Naive thymus-derived CD8-positive, alpha-beta T cell (primary cell): ENCODE measurements at regions not wholly inside any gene's neighbourhood (a gene's known extent, or its start where the extent isn't known, plus 50 kb on each side); places are given as distances from the start of the nearest gene placed in this dataset.

Experiments
- ATAC-seq, 2 donors: fragments of 150-1000 bp; cut with Tn5 transposase in 1 of 2; sonication (Bioruptor Pico), chemical (Tn5 transposase) in 1 of 2; 1 replicate in 1 of 2; 2 replicates in 1 of 2; pipeline ENCODE4 v1.10.0; 2021; ENCODE audit warnings: mild to moderate bottlenecking in 2 of 2, moderate library complexity in 2 of 2
- POLR2A ChIA-PET: fragments of 350-600 bp; sonication (Branson Sonifier 250); formaldehyde crosslinking; loops from one replicate; lab custom pipeline; 2021; ENCODE audit warnings: antibody characterized with exemption; lab: Charles Lee
- DNase-seq, 10 donors: peaks; one replicate each; pipeline versions ENCODE4 v3.0.0 to v3.0.0-alpha.2; 2020 to 2022
- H3K27ac Mint-ChIP-seq, 10 donors: one replicate each; pipeline ENCODE4 v1.8.0; 2020 to 2022; ENCODE audit warnings: mild to moderate bottlenecking in 10 of 10, mixed read lengths in 10 of 10, moderate library complexity in 4 of 10, inconsistent platforms in 1 of 10
- H3K27me3 Mint-ChIP-seq, 5 donors: one replicate each; pipeline ENCODE4 v1.8.0; 2021 to 2022; ENCODE audit warnings: mixed read lengths in 5 of 5
- H3K36me3 Mint-ChIP-seq, 3 donors: one replicate each; pipeline ENCODE4 v1.8.0; 2020 to 2022; ENCODE audit warnings: mixed read lengths in 3 of 3, mild to moderate bottlenecking in 2 of 3, inconsistent platforms in 1 of 3
- H3K4me1 Mint-ChIP-seq, 4 donors: one replicate each; pipeline ENCODE4 v1.8.0; 2021 to 2022; ENCODE audit warnings: mixed read lengths in 4 of 4
- H3K4me3 Mint-ChIP-seq, 10 donors: one replicate each; pipeline ENCODE4 v1.8.0; 2020 to 2022; ENCODE audit warnings: mild to moderate bottlenecking in 10 of 10, mixed read lengths in 10 of 10, moderate library complexity in 6 of 10, inconsistent platforms in 1 of 10
- H3K9me3 Mint-ChIP-seq, 9 donors: one replicate each; pipeline ENCODE4 v1.8.0; 2020 to 2022; ENCODE audit warnings: mixed read lengths in 9 of 9, mild to moderate bottlenecking in 3 of 9, inconsistent platforms in 1 of 9, moderate library complexity in 1 of 9

DNA sequence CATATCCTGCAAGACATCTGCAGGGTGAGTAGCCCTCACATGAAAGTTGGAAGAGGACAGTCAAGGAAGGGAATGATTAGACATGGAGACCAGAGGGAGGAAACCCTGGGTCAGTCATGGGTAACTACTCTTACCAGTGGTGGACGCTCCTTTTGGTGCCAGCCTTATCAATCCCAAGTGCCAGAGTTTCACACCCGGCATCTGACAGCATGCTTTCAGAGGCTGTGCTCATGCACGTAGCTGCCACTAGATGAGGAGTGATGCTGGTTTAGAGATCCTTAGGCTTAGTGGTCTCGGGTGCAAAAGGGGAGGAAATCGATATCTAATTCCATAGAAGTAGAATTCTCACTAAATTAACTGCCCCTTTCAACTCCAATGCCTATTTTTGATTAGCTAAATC is 100.8 kb downstream of the PLCE1 start:
- Mint-ChIP-seq H3K4me3 (no peak overlapping the region), H3K36me3 (no peaks in the 10 kb centered on the region), H3K27me3 (peaks cover 8 to 49% (median 14%) of the 10 kb centered on the region in 5 donors), H3K27ac (no peak overlapping the region), H3K4me1 (no peaks in the 10 kb centered on the region), H3K9me3 (peaks cover 0 to 1% (median 0%) of the 10 kb centered on the region in 9 donors)
- DNase-seq = no peak
- no peak for ATAC-seq
- POLR2A ChIA-PET = no interaction called here

DNA sequence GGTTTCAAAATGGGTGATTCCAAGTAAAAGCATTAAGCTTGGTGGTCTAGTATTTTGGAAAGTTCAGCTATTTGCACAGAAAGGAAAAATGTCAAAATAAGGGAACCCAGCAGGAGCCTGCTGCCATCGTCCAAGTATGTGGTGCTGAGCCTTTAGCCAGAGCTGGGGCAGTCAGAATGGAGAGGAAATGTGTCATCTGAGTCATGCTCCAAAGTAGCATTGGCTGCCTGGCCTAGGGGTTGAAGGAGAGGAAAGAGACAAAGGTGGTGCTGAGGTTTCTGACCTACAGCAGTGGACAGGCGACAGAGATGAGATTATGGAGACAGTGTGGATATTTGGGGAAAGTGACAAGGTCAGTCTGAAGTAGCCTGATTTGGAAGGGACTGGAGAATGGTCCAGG is 103.9 kb downstream of the PLCE1 start:
- H3K9me3 Mint-ChIP-seq = peaks cover 0 to 1% (median 0%) of the 10 kb centered on the region in 9 donors
- POLR2A ChIA-PET = no interaction called here
- peaks cover 0 to 2% (median 0%) of the 10 kb centered on the region in 4 donors for H3K4me1 Mint-ChIP-seq
- peaks cover 8 to 54% (median 19%) of the 10 kb centered on the region in 5 donors for H3K27me3 Mint-ChIP-seq
- ATAC-seq (no peak), DNase-seq (no peak)
- no peak overlapping the region for H3K27ac Mint-ChIP-seq
- H3K4me3 Mint-ChIP-seq = no peak overlapping the region
- H3K36me3 Mint-ChIP-seq = no peaks in the 10 kb centered on the region

DNA sequence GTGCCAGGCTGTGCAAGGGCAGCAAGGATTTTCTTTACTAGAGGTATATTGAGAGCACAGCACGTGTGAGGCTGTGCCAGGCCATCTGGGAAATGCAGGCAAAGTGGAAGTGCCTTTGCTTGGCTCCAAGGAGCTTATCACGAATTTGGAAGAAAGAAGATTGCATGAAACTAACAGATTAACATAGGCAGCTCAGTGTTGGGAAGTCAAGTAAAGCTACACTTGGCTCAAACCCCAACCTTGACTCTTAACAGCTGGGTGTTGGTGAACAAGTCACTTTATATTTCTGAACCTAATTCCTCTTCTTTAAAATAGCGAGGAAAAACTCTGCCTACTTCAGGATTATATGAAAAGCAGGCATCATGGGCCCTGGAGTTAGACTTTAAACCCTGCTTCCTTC is 105.2 kb downstream of the PLCE1 start:
- no peak for ATAC-seq
- H3K4me3 Mint-ChIP-seq = no peak overlapping the region
- H3K27ac Mint-ChIP-seq = no peak overlapping the region
- H3K36me3 Mint-ChIP-seq = no peaks in the 10 kb centered on the region
- no peaks in the 10 kb centered on the region for H3K9me3 Mint-ChIP-seq
- POLR2A ChIA-PET = no interaction called here
- peaks cover 8 to 54% (median 18%) of the 10 kb centered on the region in 5 donors for H3K27me3 Mint-ChIP-seq
- no peak for DNase-seq
- H3K4me1 Mint-ChIP-seq = peaks cover 0 to 2% (median 0%) of the 10 kb centered on the region in 4 donors

DNA sequence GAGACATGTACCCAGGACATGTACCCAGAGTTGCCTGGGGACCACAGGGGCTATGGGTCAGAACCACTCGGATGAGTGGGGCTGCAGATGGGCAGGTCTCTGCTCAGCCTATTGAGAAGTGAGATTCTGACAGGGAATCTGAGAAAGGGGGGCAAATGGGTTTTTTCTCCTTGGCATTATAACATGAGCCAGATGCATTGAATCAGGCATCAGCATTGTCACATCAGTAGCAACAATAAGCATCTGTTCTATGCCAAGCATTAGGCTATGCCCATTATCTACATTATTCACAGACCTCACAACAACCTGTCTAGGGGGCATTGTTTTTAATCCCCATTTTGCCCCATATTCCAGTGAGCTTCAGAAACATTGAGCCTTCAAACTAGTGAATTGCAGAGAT is 108.2 kb downstream of the PLCE1 start:
- POLR2A ChIA-PET = no interaction called here
- DNase-seq (no peak), ATAC-seq (no peak)
- peaks cover 0 to 2% (median 0%) of the 10 kb centered on the region in 4 donors for H3K4me1 Mint-ChIP-seq
- no peaks in the 10 kb centered on the region for H3K36me3 Mint-ChIP-seq
- no peaks in the 10 kb centered on the region for H3K9me3 Mint-ChIP-seq
- peaks cover 6 to 39% (median 14%) of the 10 kb centered on the region in 5 donors for H3K27me3 Mint-ChIP-seq
- H3K4me3 Mint-ChIP-seq = no peak overlapping the region
- no peak overlapping the region for H3K27ac Mint-ChIP-seq

DNA sequence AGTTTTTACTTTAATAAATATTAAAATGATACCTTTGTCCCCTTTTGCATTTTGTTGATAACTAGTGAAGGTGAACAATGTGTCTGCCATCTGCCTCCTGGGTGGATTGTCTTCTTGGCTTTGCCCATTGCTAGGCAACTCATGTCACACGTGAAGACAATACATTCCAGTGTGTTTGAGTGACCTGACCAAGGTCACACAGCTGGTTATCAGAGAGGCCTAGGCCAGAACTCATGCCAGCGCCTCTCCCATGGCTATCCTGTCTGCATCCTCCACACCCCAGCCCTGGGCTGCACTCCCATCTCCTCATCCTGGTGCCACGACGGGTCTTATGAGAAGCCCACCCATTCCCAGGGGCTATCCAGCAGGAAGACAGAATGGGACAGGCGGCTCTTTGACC is 108.7 kb downstream of the PLCE1 start:
- POLR2A ChIA-PET = no interaction called here
- Mint-ChIP-seq H3K36me3 (no peaks in the 10 kb centered on the region), H3K4me1 (peaks cover 0 to 2% (median 0%) of the 10 kb centered on the region in 4 donors), H3K27me3 (peaks cover 5 to 42% (median 14%) of the 10 kb centered on the region in 5 donors), H3K27ac (no peak overlapping the region), H3K4me3 (no peak overlapping the region), H3K9me3 (no peaks in the 10 kb centered on the region)
- ATAC-seq = no peak
- DNase-seq = no peak

DNA sequence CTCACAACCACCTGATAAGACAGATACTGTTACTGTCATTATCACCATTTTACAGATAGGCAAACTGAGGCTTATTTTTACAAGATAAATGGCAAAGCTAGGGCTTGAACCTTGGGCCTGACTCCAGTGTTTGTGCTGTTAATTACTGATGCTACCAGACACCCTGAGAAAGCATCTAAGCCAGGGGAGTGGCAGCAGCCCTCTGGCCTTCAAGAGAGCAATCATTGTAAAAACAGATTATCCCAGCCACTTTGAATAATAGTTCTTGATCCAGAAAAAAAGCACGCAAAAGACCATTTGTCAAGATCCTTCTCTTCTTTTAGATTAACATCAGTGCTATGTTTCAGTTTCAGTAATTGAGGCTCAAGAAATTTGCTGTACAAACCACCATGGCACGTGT is 109.5 kb downstream of the PLCE1 start:
- Mint-ChIP-seq H3K9me3 (no peaks in the 10 kb centered on the region), H3K4me3 (no peak overlapping the region), H3K36me3 (no peaks in the 10 kb centered on the region), H3K27me3 (peaks cover 0 to 38% (median 14%) of the 10 kb centered on the region in 5 donors), H3K27ac (no peak overlapping the region), H3K4me1 (peaks cover 0 to 2% (median 0%) of the 10 kb centered on the region in 4 donors)
- no peak for ATAC-seq
- POLR2A ChIA-PET = no interaction called here
- no peak for DNase-seq

DNA sequence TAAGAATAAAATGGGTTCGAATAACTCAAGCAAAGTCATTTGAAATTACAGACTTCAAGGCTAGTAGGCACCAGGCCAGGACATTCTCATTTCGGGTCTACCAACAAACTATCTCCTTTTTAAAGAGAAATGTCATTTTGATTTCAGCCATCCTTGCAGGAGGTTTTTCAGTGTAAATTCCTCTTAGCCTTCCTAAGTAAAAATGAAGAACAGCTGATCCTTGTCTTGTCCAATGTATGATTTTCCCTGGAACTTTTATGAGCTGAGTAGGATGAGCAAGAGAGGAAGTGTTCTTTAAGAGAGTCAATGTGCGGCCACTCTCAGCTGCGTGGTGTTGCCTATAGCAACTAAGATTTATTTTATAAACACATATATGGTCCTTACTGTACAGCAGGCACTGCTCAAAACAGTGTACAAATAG is 110.1 kb downstream of the PLCE1 start:
- H3K27me3 Mint-ChIP-seq = peaks cover 0 to 33% (median 14%) of the 10 kb centered on the region in 5 donors
- H3K36me3 Mint-ChIP-seq = no peaks in the 10 kb centered on the region
- no peak overlapping the region for H3K27ac Mint-ChIP-seq
- no peaks in the 10 kb centered on the region for H3K9me3 Mint-ChIP-seq
- no peak overlapping the region for H3K4me3 Mint-ChIP-seq
- no peak for DNase-seq
- no peak for ATAC-seq
- H3K4me1 Mint-ChIP-seq = peaks cover 0 to 2% (median 0%) of the 10 kb centered on the region in 4 donors
- POLR2A ChIA-PET = no interaction called here

DNA sequence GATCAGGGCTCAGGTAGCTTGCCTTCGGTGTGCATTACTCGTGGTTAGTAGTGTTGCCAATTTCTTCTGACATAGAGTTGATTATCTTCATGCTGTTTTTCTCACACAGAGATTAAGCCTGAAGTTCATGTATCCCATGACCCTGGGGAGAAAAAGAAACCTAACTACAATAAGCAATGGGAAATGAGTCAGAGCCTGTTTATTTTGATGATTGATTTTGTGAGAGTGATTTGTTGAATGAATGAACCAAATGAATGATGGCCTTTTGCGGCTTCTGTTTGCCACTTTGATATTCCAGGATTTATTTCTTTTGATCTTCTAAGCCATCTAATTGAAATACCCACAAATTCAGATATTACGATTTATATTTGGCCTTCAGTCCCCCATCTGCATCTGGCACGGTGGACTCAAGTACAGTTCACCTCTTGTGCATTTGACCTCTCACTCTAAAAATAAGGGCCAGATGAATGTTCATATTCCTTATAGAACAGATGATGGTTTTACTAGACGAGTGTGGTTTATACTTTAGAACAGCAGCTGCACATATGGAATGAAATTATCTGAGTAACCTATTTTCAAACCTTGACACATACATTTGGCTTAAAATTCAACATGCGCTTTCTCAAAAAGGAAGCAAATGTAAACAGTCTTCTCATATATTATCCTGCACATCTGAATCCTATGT is 110.7 kb downstream of the PLCE1 start:
- no peak for DNase-seq
- Mint-ChIP-seq H3K4me1 (peaks cover 0 to 2% (median 0%) of the 10 kb centered on the region in 4 donors), H3K4me3 (no peak overlapping the region), H3K9me3 (no peaks in the 10 kb centered on the region), H3K27ac (no peak overlapping the region), H3K36me3 (no peaks in the 10 kb centered on the region), H3K27me3 (peaks cover 0 to 31% (median 14%) of the 10 kb centered on the region in 5 donors)
- ATAC-seq = no peak
- POLR2A ChIA-PET = no interaction called here

DNA sequence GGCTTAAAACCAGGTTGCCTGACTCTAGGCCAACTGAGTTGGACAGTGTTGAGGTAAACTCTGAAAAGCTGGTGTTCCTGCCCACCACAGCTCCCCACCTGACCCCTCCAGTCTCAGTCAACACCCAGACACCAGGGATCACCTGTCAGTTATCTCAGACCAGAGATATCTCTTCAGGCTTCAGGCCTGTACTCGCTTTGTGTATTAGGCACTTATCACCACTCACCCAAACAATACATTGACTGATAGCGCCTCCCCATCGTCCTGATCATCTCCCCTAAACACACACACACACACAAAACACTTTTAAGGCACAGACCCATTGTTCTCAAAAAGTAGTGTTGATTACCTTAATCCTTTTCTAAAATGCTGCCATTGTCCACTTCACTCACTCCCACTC is 111.5 kb downstream of the PLCE1 start:
- no peak for DNase-seq
- no peak overlapping the region for H3K27ac Mint-ChIP-seq
- no peak overlapping the region for H3K4me3 Mint-ChIP-seq
- H3K9me3 Mint-ChIP-seq = no peaks in the 10 kb centered on the region
- no peak for ATAC-seq
- POLR2A ChIA-PET = no interaction called here
- peaks cover 3 to 23% (median 10%) of the 10 kb centered on the region in 5 donors for H3K27me3 Mint-ChIP-seq
- no peaks in the 10 kb centered on the region for H3K36me3 Mint-ChIP-seq
- H3K4me1 Mint-ChIP-seq = peaks cover 0 to 2% (median 0%) of the 10 kb centered on the region in 4 donors

DNA sequence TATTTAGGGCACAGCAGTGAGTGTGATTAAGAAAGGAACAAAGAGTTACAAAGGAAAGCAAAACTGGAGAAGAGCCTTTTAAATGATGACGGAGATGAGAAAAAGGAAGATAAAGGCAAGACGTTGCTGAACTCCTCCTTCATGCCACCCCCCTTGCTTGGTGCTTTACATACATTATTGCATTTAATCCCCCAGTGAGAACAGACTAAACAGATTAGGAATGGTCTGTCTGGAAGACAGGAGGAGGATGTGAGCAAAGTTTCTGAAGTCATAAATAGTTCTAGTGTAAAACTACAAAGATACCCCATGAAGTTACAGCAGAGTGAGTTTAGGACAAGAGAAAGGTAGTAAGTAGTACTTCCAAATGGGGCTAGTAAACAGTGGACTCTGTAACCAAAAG is 113.5 kb downstream of the PLCE1 start:
- Mint-ChIP-seq H3K4me3 (no peak overlapping the region), H3K36me3 (no peaks in the 10 kb centered on the region), H3K4me1 (no peaks in the 10 kb centered on the region), H3K9me3 (no peaks in the 10 kb centered on the region), H3K27ac (no peak overlapping the region), H3K27me3 (peaks cover 0 to 16% (median 7%) of the 10 kb centered on the region in 5 donors)
- ATAC-seq (no peak), DNase-seq (no peak)
- POLR2A ChIA-PET = no interaction called here

DNA sequence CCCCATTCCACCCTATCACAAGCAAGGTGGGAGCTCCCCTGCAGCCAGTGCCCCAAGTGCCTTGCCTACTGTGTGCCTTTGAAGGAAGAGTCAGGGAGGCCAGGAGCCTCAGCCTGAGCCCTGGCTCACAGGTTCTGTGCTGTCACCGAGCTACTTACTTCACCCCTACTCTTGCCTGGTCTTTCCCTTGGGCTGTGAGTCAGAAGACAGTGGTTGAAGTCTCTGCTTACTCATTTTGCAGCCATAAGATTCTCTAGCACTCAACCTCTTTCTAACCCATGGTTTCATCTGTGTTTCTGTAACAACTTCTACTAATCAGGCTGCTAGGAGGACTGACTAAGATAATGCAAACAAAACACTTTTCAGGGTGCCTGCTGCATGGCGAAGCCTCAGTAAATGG is 114.5 kb downstream of the PLCE1 start:
- POLR2A ChIA-PET = no interaction called here
- Mint-ChIP-seq H3K27me3 (peaks cover 2 to 24% (median 7%) of the 10 kb centered on the region in 5 donors), H3K36me3 (no peaks in the 10 kb centered on the region), H3K4me1 (no peaks in the 10 kb centered on the region), H3K9me3 (no peaks in the 10 kb centered on the region), H3K4me3 (no peak overlapping the region), H3K27ac (no peak overlapping the region)
- ATAC-seq = no peak
- DNase-seq = no peak

DNA sequence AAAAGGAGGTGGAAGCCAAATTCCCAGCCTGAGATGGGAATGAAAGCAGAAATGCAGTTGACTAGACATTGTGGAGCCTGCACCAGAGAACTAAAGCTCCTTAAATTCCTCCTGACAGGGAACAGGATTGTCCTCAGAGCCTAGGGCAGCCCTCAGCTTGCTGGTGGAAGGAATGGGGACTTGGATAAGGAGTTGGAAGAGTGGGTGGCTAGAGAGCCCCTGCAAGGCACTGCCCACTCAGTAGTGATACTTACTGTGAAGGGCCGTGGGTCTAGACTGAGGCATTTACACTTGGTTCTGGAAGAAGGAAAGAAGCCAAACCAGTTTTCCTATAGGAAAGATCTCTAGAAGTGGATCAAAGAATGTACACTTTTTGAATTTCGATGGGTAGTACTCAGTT is 117.6 kb downstream of the PLCE1 start:
- H3K4me1 Mint-ChIP-seq = no peaks in the 10 kb centered on the region
- POLR2A ChIA-PET = no interaction called here
- no peaks in the 10 kb centered on the region for H3K36me3 Mint-ChIP-seq
- peaks cover 0 to 10% (median 0%) of the 10 kb centered on the region in 9 donors for H3K9me3 Mint-ChIP-seq
- H3K27me3 Mint-ChIP-seq = peaks cover 2 to 25% (median 9%) of the 10 kb centered on the region in 5 donors
- DNase-seq = no peak
- H3K27ac Mint-ChIP-seq = no peak overlapping the region
- ATAC-seq = no peak
- no peak overlapping the region for H3K4me3 Mint-ChIP-seq

DNA sequence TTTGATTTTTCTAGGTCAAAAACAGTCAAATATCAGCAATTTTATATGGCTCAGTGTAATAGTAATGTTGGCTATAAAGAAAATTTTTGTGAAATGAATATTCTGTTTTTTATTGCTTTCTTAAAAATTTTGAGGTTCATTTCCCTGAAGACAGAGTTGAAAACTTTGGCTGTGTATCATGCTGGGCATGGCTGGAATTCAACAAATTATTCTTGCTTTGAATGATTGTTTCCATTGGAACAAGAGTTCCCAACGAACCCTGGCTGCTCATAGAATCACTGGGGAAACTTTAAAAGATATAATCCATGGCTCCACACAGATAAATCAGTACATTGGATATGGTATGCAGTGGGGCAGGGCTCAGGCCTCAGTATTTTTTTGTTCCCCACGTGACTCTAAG is 118.6 kb downstream of the PLCE1 start:
- POLR2A ChIA-PET = no interaction called here
- peaks cover 0 to 11% (median 0%) of the 10 kb centered on the region in 9 donors for H3K9me3 Mint-ChIP-seq
- H3K4me1 Mint-ChIP-seq = no peaks in the 10 kb centered on the region
- no peaks in the 10 kb centered on the region for H3K36me3 Mint-ChIP-seq
- DNase-seq (no peak), ATAC-seq (no peak)
- H3K27me3 Mint-ChIP-seq = peaks cover 2 to 20% (median 7%) of the 10 kb centered on the region in 5 donors
- no peak overlapping the region for H3K27ac Mint-ChIP-seq
- H3K4me3 Mint-ChIP-seq = no peak overlapping the region

DNA sequence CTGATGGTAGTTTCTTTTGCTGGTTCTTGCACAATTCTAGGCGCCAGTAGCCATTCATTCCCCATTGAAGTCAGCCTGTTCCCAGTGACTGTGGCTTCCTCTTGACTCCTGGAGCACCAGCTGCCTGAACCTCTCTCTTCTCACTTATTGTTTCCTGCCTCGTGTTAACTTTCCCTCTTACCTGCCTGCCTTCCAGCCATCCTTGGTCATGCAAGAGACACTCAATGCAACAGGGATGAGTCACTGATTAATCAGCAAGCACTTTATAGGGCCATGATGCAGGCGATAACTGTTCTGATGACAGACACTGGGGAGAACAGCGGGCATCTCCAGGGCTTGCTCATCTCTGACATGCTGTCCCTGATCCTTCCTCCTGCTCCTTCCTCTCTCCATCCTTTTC is 122.0 kb downstream of the PLCE1 start:
- no peak overlapping the region for H3K27ac Mint-ChIP-seq
- peaks cover 0 to 13% (median 3%) of the 10 kb centered on the region in 9 donors for H3K9me3 Mint-ChIP-seq
- no peak for ATAC-seq
- no peak overlapping the region for H3K4me3 Mint-ChIP-seq
- H3K4me1 Mint-ChIP-seq = no peaks in the 10 kb centered on the region
- POLR2A ChIA-PET = no interaction called here
- no peak for DNase-seq
- peaks cover 2 to 17% (median 6%) of the 10 kb centered on the region in 5 donors for H3K27me3 Mint-ChIP-seq
- no peaks in the 10 kb centered on the region for H3K36me3 Mint-ChIP-seq
